H1 (cell line): ENCODE measurements at regions not wholly inside any gene's neighbourhood (a gene's known extent, or its start where the extent isn't known, plus 50 kb on each side); places are given as distances from the start of the nearest gene placed in this dataset.

Experiments used
- CTCF ChIA-PET: fragments of 300-600 bp; sonication (Branson Sonifier 250); formaldehyde crosslinking; loops from one replicate; lab custom pipeline; 2021; ENCODE audit not compliant: partially characterized antibody; lab: Charles Lee
- POLR2A ChIA-PET: fragments of 300-600 bp; sonication (Branson Sonifier 250); formaldehyde crosslinking; loops from one replicate; lab custom pipeline; 2021; ENCODE audit warnings: inconsistent platforms; ENCODE audit not compliant: partially characterized antibody; lab: Charles Lee
- DNase-seq, 2 experiments: peaks; one replicate each; pipeline versions ENCODE4 v3.0.0 to v3.0.0-alpha.2; 2010 to 2022; ENCODE audit warnings: low spot score in 2 of 2, low read depth in 1 of 2, mixed read lengths in 1 of 2
- FAIRE-seq: peaks from 2 replicates; lab custom pipeline; 2011; peaks lifted over from hg19 to GRCh38; lab: Jason Lieb, UNC
- H2AFZ ChIP-seq: 2 replicates; pipeline ENCODE4 v1.8.1; 2012; ENCODE audit warnings: low read length, inconsistent platforms
- H2AK5ac ChIP-seq: 2 replicates; pipeline ENCODE4 v1.6.1; 2013; ENCODE audit warnings: low read depth, low read length
- H2BK120ac ChIP-seq: replicated peaks from 2 replicates; pipeline ENCODE3; 2013; ENCODE audit warnings: low read depth, low read length, inconsistent platforms
- H2BK12ac ChIP-seq: 2 replicates; pipeline ENCODE4 v1.6.1; 2013; ENCODE audit warnings: low read depth, low read length
- H2BK15ac ChIP-seq: 2 replicates; pipeline ENCODE4 v1.6.1; 2013; ENCODE audit warnings: low read length
- H2BK20ac ChIP-seq: 2 replicates; pipeline ENCODE4 v1.6.1; 2013; ENCODE audit warnings: low read length
- H2BK5ac ChIP-seq: 2 replicates; pipeline ENCODE4 v1.6.1; 2013; ENCODE audit warnings: low read depth, low read length
- H3K14ac ChIP-seq: 2 replicates; pipeline ENCODE4 v1.6.1; 2013; ENCODE audit warnings: inconsistent platforms; ENCODE audit not compliant: insufficient read length
- H3K18ac ChIP-seq: 2 replicates; pipeline ENCODE4 v1.6.1; 2013; ENCODE audit warnings: low read length; ENCODE audit errors: extremely low read depth
- H3K23ac ChIP-seq: 2 replicates; pipeline ENCODE4 v1.6.1; 2013; ENCODE audit warnings: inconsistent platforms; ENCODE audit not compliant: insufficient read length
- H3K23me2 ChIP-seq: 2 replicates; pipeline ENCODE4 v1.6.1; 2013; ENCODE audit warnings: low read depth, low read length
- H3K27ac ChIP-seq: 2 replicates; pipeline ENCODE4 v1.6.1; 2011; ENCODE audit warnings: low read depth, low read length, inconsistent platforms
- H3K27me3 ChIP-seq, 4 experiments: replicated peaks in 1 of 4; 1 replicate in 1 of 4; 2 replicates in 3 of 4; pipeline versions ENCODE4 v1.6.1 to v1.8.1; 2011 to 2013; ENCODE audit warnings: low read length in 3 of 4, mild to moderate bottlenecking in 3 of 4, inconsistent platforms in 2 of 4, mixed read lengths in 2 of 4, moderate library complexity in 1 of 4; ENCODE audit not compliant: control insufficient read depth in 3 of 4, insufficient read depth in 3 of 4; ENCODE audit errors: extremely low read depth in 1 of 4
- H3K36me3 ChIP-seq, 4 experiments: 2 replicates each; pipeline versions ENCODE4 v1.6.1 to v1.8.1; 2011 to 2013; ENCODE audit warnings: mild to moderate bottlenecking in 4 of 4, low read length in 3 of 4, moderate library complexity in 2 of 4, control low read depth in 1 of 4, inconsistent platforms in 1 of 4; ENCODE audit not compliant: insufficient read depth in 4 of 4, control insufficient read depth in 2 of 4
- H3K4ac ChIP-seq: replicated peaks from 2 replicates; pipeline ENCODE3; 2013; ENCODE audit warnings: low read length, low read depth, mixed read lengths, inconsistent platforms; ENCODE audit not compliant: insufficient read length
- H3K4me1 ChIP-seq, 4 experiments: replicated peaks in 1 of 4; 1 replicate in 1 of 4; 2 replicates in 3 of 4; pipeline versions ENCODE4 v1.6.1 to v1.8.1; 2011 to 2013; ENCODE audit warnings: low read length in 3 of 4, inconsistent platforms in 2 of 4, mixed read lengths in 1 of 4; ENCODE audit not compliant: insufficient read depth in 4 of 4, control insufficient read depth in 3 of 4
- H3K4me2 ChIP-seq, 2 experiments: 2 replicates each; pipeline versions ENCODE4 v1.6.1 to v1.8.1; 2011 to 2013; ENCODE audit warnings: low read depth in 2 of 2, low read length in 2 of 2, control low read depth in 1 of 2, inconsistent platforms in 1 of 2, mild to moderate bottlenecking in 1 of 2; ENCODE audit not compliant: insufficient read depth in 1 of 2
- H3K4me3 ChIP-seq, 4 experiments: fragments of 200-600, 300-600 bp in 1 of 4; sonication (generic), shearing (Covaris generic), sonication (Bioruptor Twin) in 1 of 4; 2 replicates each; pipeline versions ENCODE4 v1.5.1 to v1.8.1; 2011 to 2016; ENCODE audit warnings: low read length in 4 of 4, low read depth in 3 of 4, control low read depth in 2 of 4, inconsistent platforms in 2 of 4, mild to moderate bottlenecking in 2 of 4, mixed read lengths in 1 of 4, moderate library complexity in 1 of 4; ENCODE audit not compliant: insufficient read depth in 2 of 4; ENCODE audit errors: extremely low read depth in 1 of 4
- H3K56ac ChIP-seq: replicated peaks from 2 replicates; pipeline ENCODE3; 2013; ENCODE audit warnings: low read depth, mild to moderate bottlenecking, mixed read lengths, low read length, inconsistent platforms; ENCODE audit not compliant: insufficient read length
- H3K79me1 ChIP-seq: 2 replicates; pipeline ENCODE4 v1.6.1; 2013; ENCODE audit warnings: low read depth, low read length, control low read depth
- H3K79me2 ChIP-seq, 2 experiments: 2 replicates each; pipeline versions ENCODE4 v1.6.1 to v1.8.1; 2012 to 2013; ENCODE audit warnings: low read length in 2 of 2, mild to moderate bottlenecking in 2 of 2, inconsistent platforms in 1 of 2; ENCODE audit not compliant: insufficient read depth in 2 of 2, control insufficient read depth in 1 of 2
- H3K9ac ChIP-seq, 4 experiments: replicated peaks in 1 of 4; 1 replicate in 1 of 4; 2 replicates in 3 of 4; pipeline versions ENCODE4 v1.6.1 to v1.8.1; 2011 to 2013; ENCODE audit warnings: low read depth in 3 of 4, low read length in 3 of 4, control low read depth in 2 of 4, mild to moderate bottlenecking in 2 of 4, moderate library complexity in 2 of 4, inconsistent platforms in 1 of 4; ENCODE audit errors: extremely low read depth in 1 of 4
- H3K9me3 ChIP-seq, 2 experiments: 2 replicates each; pipeline versions ENCODE4 v1.6.1 to v1.8.1; 2012 to 2013; ENCODE audit warnings: mild to moderate bottlenecking in 2 of 2, moderate library complexity in 2 of 2, control low read depth in 1 of 2, inconsistent platforms in 1 of 2, low read depth in 1 of 2, low read length in 1 of 2, mixed read lengths in 1 of 2; ENCODE audit not compliant: insufficient read depth in 2 of 2
- H4K20me1 ChIP-seq, 2 experiments: replicated peaks in 1 of 2; 2 replicates each; pipeline versions ENCODE3 to v1.8.1; 2011 to 2013; ENCODE audit warnings: inconsistent platforms in 2 of 2, low read length in 2 of 2, mild to moderate bottlenecking in 1 of 2; ENCODE audit not compliant: insufficient read depth in 2 of 2, control insufficient read depth in 1 of 2
- H4K5ac ChIP-seq: 2 replicates; pipeline ENCODE4 v1.6.1; 2013; ENCODE audit warnings: low read length, low read depth, mixed read lengths, inconsistent platforms; ENCODE audit not compliant: insufficient read length
- H4K8ac ChIP-seq: 2 replicates; pipeline ENCODE4 v1.8.0; 2013; ENCODE audit warnings: mild to moderate bottlenecking, moderate library complexity, low read length, inconsistent platforms; ENCODE audit not compliant: insufficient read depth; ENCODE audit errors: extremely low read depth
- H4K91ac ChIP-seq: replicated peaks from 2 replicates; pipeline ENCODE3; 2013; ENCODE audit warnings: low read length, mixed read lengths, inconsistent platforms; ENCODE audit not compliant: insufficient read length
- CBX8 ChIP-seq: fragments of 300-800, 300-1000 bp; sonication (generic); IDR thresholded peaks from 2 replicates; pipeline ENCODE4 v1.7.1; 2016; ENCODE audit warnings: low read depth, low read length, borderline replicate concordance
- JUND ChIP-seq: IDR thresholded peaks from 2 replicates; pipeline ENCODE4 v1.6.1; 2011; ENCODE audit warnings: mild to moderate bottlenecking, improper control_type of control experiment, low read length
- KDM5A ChIP-seq: fragments of 200-600 bp; IDR thresholded peaks from 2 replicates; pipeline ENCODE4 v1.7.1; 2012; ENCODE audit warnings: mild to moderate bottlenecking, low read length, inconsistent platforms, mixed read lengths
- MAFK ChIP-seq: IDR thresholded peaks from 2 replicates; pipeline ENCODE4 v1.6.1; 2012; ENCODE audit warnings: low read depth, mild to moderate bottlenecking, improper control_type of control experiment, low read length
- PHF8 ChIP-seq: fragments of 200-600 bp; sonication (generic); conservative IDR thresholded peaks from 2 replicates; pipeline ENCODE4 v1.7.1; 2012; ENCODE audit warnings: low read depth, mild to moderate bottlenecking, inconsistent platforms, low read length, moderate library complexity
- WGBS, 2 experiments: shearing (Covaris generic) in 1 of 2; methylation state at CpG; one replicate each; pipeline versions ENCODE4 v1.1.6 to v1.1.7; 2013 to 2015; ENCODE audit warnings: low lambda C conversion rate in 2 of 2, mixed read lengths in 2 of 2, inconsistent platforms in 1 of 2, low coverage in 1 of 2, missing lambda C conversion rate in 1 of 2; ENCODE audit not compliant: insufficient replicate concordance in 2 of 2, insufficient coverage in 1 of 2, insufficient read length in 1 of 2; ENCODE audit errors: extremely low coverage in 1 of 2, missing lambda C conversion rate in 1 of 2; 5-methylcytosine and 5-hydroxymethylcytosine counted together

- Histone ChIP-seq H2BK5ac (no peak overlapping the region), H3K36me3 (no peaks in the 10 kb centered on the region), H4K91ac (no peak overlapping the region), H3K14ac (no peak overlapping the region), H2AK5ac (no peak overlapping the region), H3K23ac (no peak overlapping the region), H2BK15ac (no peak overlapping the region), H3K18ac (no peak overlapping the region), H2BK120ac (no peak overlapping the region), H2AFZ (no peak overlapping the region), H4K8ac (no peak overlapping the region), H3K4ac (no peak overlapping the region), H3K56ac (no peak overlapping the region), H3K9me3 (0 out of 4 replicates have a peak, but pooled peaks cover 0 to 2% of the 10 kb centered on the region in 2 experiments), H3K9ac (no peak overlapping the region), H3K4me1 (peaks cover 0 to 2% (median 0%) of the 10 kb centered on the region in 4 experiments; a peak in 2 of 7 replicates), H3K79me2 (no peaks in the 10 kb centered on the region), H3K23me2 (no peaks in the 10 kb centered on the region), H2BK20ac (no peak overlapping the region), H4K20me1 (no peaks in the 10 kb centered on the region), H3K4me2 (no peak overlapping the region), H3K27ac (no peak overlapping the region), H4K5ac (no peak overlapping the region), H3K27me3 (no peaks in the 10 kb centered on the region), H3K79me1 (no peaks in the 10 kb centered on the region), H2BK12ac (no peak overlapping the region), H3K4me3 (no peak overlapping the region)
- CTCF ChIA-PET, result interaction anchor here (0.9 to 1.8 kb wide), 2 partner anchors 9 to 25 kb away, joined by 3 to 7 read pairs; no protein-coding TSS in a partner anchor
- WGBS, 2 experiments, result 90% methylated on average over 10 of the region's 10 CpGs; no CpG with 5 or more reads in 1 of the 2 experiments
- no peak for DNase-seq
- POLR2A ChIA-PET, result no interaction called here
- TF ChIP-seq KDM5A (no peak), MAFK (no peak), JUND (no peak), CBX8 (no peak), PHF8 (no peak)
- no peak for FAIRE-seq
Measured at GRCh38 chr1:244186372-244186771, 135.3 kb downstream of the ZBTB18 start.
